Smooth muscle cell (in vitro differentiated cells): ENCODE measurements at regions not wholly inside any gene's neighbourhood (a gene's known extent, or its start where the extent isn't known, plus 50 kb on each side); places are given as distances from the start of the nearest gene placed in this dataset.

Experiments
- DNase-seq: peaks from one replicate; lab custom pipeline; 2025; ENCODE audit not compliant: unreplicated experiment; lab: John Stamatoyannopoulos, UW
- H2AFZ ChIP-seq: fragments of 200-600 bp; sonication (generic); 2 replicates; pipeline ENCODE4 v1.6.0; 2016; ENCODE audit warnings: antibody characterized with exemption, low read depth, mild to moderate bottlenecking
- H3F3A ChIP-seq: fragments of 200-600 bp; sonication (generic); 2 replicates; pipeline ENCODE4 v1.6.0; 2017; ENCODE audit warnings: antibody characterized with exemption, low read depth
- H3K27ac ChIP-seq: fragments of 200-600 bp; sonication (generic); 2 replicates; pipeline ENCODE4 v1.5.1; 2016; ENCODE audit warnings: low read depth, mild to moderate bottlenecking
- H3K27me3 ChIP-seq: fragments of 200-600 bp; sonication (generic); 2 replicates; pipeline ENCODE4 v1.6.1; 2016; ENCODE audit warnings: low read depth, mild to moderate bottlenecking
- H3K36me3 ChIP-seq: fragments of 200-600 bp; sonication (generic); 2 replicates; pipeline ENCODE4 v1.5.1; 2016; ENCODE audit warnings: low read depth
- H3K4me1 ChIP-seq: fragments of 200-600 bp; sonication (generic); 2 replicates; pipeline ENCODE4 v1.5.1; 2016; ENCODE audit warnings: low read depth
- H3K4me2 ChIP-seq: fragments of 200-600 bp; sonication (generic); 2 replicates; pipeline ENCODE4 v1.6.0; 2016; ENCODE audit warnings: mild to moderate bottlenecking
- H3K4me3 ChIP-seq: fragments of 200-600 bp; sonication (generic); 2 replicates; pipeline ENCODE4 v1.5.1; 2016; ENCODE audit warnings: mild to moderate bottlenecking
- H3K79me2 ChIP-seq: fragments of 200-600 bp; sonication (generic); 2 replicates; pipeline ENCODE4 v1.6.0; 2016; ENCODE audit warnings: low read depth, mild to moderate bottlenecking
- H3K9ac ChIP-seq: fragments of 200-600 bp; sonication (generic); 2 replicates; pipeline ENCODE4 v1.6.0; 2016; ENCODE audit warnings: low read depth
- H3K9me3 ChIP-seq: fragments of 200-600 bp; sonication (generic); replicated peaks from 2 replicates; pipeline ENCODE4 v1.5.1; 2016; ENCODE audit warnings: low read depth
- H4K20me1 ChIP-seq: fragments of 200-600 bp; sonication (generic); 2 replicates; pipeline ENCODE4 v1.6.0; 2016; ENCODE audit warnings: low read depth
- CTCF ChIP-seq: fragments of 200-600 bp; sonication (generic); IDR thresholded peaks from 2 replicates; pipeline ENCODE4 v1.5.1; 2017; ENCODE audit warnings: borderline replicate concordance, mild to moderate bottlenecking, antibody characterized with exemption; ENCODE audit not compliant: insufficient read depth, poor library complexity, severe bottlenecking
- WGBS: methylation state at CpG from one replicate; pipeline ENCODE4 v1.1.7; 2016; ENCODE audit warnings: low lambda C conversion rate; 5-methylcytosine and 5-hydroxymethylcytosine counted together

GRCh38 chr1:58095183-58095582 lies 451.3 kb downstream of the OMA1 start:
- H3K27me3 ChIP-seq = peaks cover 3% of the 10 kb centered on the region
- WGBS = 95% methylated on average over 5 of the region's 5 CpGs

GRCh38 chr1:58094221-58094620 lies 452.3 kb downstream of the OMA1 start:
- H3K4me2 ChIP-seq = no peak overlapping the region
- H4K20me1 ChIP-seq = no peaks in the 10 kb centered on the region
- no peak overlapping the region for H3K9ac ChIP-seq
- no peaks in the 10 kb centered on the region for H3K4me1 ChIP-seq
- no peak for TF ChIP-seq CTCF
- H3K4me3 ChIP-seq = no peak overlapping the region
- H3K79me2 ChIP-seq = no peaks in the 10 kb centered on the region
- no peaks in the 10 kb centered on the region for H3F3A ChIP-seq
- WGBS = 88% methylated on average over 2 of the region's 2 CpGs
- H3K36me3 ChIP-seq = no peaks in the 10 kb centered on the region
- no peak overlapping the region for H2AFZ ChIP-seq
- no peaks in the 10 kb centered on the region for H3K9me3 ChIP-seq
- DNase-seq = no peak
- no peak overlapping the region for H3K27ac ChIP-seq
- peaks cover 3% of the 10 kb centered on the region for H3K27me3 ChIP-seq

More at GRCh38 chr1:58095183-58095582, 451.3 kb downstream of the OMA1 start:
- Histone ChIP-seq H3K9me3 (no peaks in the 10 kb centered on the region), H3K79me2 (no peaks in the 10 kb centered on the region), H3K4me3 (no peak overlapping the region), H3K4me2 (no peak overlapping the region), H2AFZ (no peak overlapping the region), H3K36me3 (no peaks in the 10 kb centered on the region), H3K9ac (no peak overlapping the region), H3K4me1 (no peaks in the 10 kb centered on the region), H4K20me1 (no peaks in the 10 kb centered on the region), H3K27ac (no peak overlapping the region), H3F3A (no peaks in the 10 kb centered on the region)
- DNase-seq = no peak
- TF ChIP-seq CTCF = no peak

GRCh38 chr1:58090640-58091039 lies 455.9 kb downstream of the OMA1 start:
- Histone ChIP-seq H3K27me3 (peaks cover 3% of the 10 kb centered on the region), H3F3A (no peaks in the 10 kb centered on the region), H3K9ac (no peak overlapping the region), H3K79me2 (no peaks in the 10 kb centered on the region), H3K4me2 (no peak overlapping the region), H3K27ac (no peak overlapping the region), H3K9me3 (no peaks in the 10 kb centered on the region), H3K4me3 (no peak overlapping the region), H3K4me1 (no peaks in the 10 kb centered on the region), H2AFZ (no peak overlapping the region), H4K20me1 (no peaks in the 10 kb centered on the region), H3K36me3 (no peaks in the 10 kb centered on the region)
- no peak for TF ChIP-seq CTCF
- DNase-seq = no peak
- WGBS = 82% methylated on average over 2 of the region's 2 CpGs

- Histone ChIP-seq H3K4me3 (no peak overlapping the region), H3K9ac (no peak overlapping the region), H3K79me2 (no peaks in the 10 kb centered on the region), H3K36me3 (no peaks in the 10 kb centered on the region), H3K4me1 (no peaks in the 10 kb centered on the region), H3F3A (no peaks in the 10 kb centered on the region), H3K4me2 (no peak overlapping the region), H3K9me3 (no peaks in the 10 kb centered on the region), H3K27ac (no peak overlapping the region), H2AFZ (no peak overlapping the region), H3K27me3 (peaks cover 3% of the 10 kb centered on the region), H4K20me1 (no peaks in the 10 kb centered on the region)
- TF ChIP-seq CTCF = no peak
- no peak for DNase-seq
- 66% methylated on average over 10 of the region's 10 CpGs for WGBS
Observed at GRCh38 chr1:58089898-58090534, 456.5 kb downstream of the OMA1 start.
